ENCODE measurements at regions not wholly inside any gene's neighbourhood (a gene's known extent, or its start where the extent isn't known, plus 50 kb on each side); places are given as distances from the start of the nearest gene placed in this dataset.

DNA sequence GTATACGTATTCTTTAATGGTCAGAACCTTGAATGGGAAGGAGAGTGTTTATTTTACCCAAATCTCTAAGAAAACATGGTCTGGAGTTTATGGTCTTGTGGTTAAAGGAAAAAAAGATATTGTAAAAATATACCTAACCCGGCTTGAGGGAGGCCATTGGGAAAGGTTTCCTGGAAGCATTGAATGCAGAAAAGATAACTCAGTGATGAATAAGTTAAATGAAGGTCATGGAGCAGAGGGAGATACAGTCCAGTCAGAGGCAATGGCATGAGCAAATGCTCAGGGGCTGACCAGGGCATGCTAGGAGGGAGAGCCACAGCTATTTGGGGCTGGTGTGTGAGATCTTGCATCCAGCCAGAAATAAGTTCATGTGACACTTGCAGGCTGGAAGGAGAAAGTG lies 430.4 kb upstream of the CDH5 start:
- ChIA-PET CTCF (no interaction called here), POLR2A (ENCODE audit: unreplicated experiment) (no interaction called here)
- H2BK5ac ChIP-seq (ENCODE audit: low read depth, low read length, poor library complexity, severe bottlenecking): no peak overlapping the region
- in situ Hi-C loops (cut with MboI; ENCODE audit: low sequenced_read_pairs) (no loop called here), intact Hi-C loops (cut with micrococcal nuclease) (no loop called here), dilution Hi-C loops (cut with HindIII; ENCODE audit: low sequenced_read_pairs, unreplicated experiment) (no loop called here)
- H3K4ac ChIP-seq (ENCODE audit: low read depth, low read length): no peak overlapping the region
- H2BK15ac ChIP-seq (ENCODE audit: low read depth, low read length): no peak overlapping the region
- TF ChIP-seq, protein P1, sequence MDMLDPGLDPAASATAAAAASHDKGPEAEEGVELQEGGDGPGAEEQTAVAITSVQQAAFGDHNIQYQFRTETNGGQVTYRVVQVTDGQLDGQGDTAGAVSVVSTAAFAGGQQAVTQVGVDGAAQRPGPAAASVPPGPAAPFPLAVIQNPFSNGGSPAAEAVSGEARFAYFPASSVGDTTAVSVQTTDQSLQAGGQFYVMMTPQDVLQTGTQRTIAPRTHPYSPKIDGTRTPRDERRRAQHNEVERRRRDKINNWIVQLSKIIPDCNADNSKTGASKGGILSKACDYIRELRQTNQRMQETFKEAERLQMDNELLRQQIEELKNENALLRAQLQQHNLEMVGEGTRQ (IDR thresholded peaks at IDR 0.05; ENCODE audit: low read depth, low read length): no peak
- TF ChIP-seq FOS (IDR thresholded peaks at IDR 0.05; ENCODE audit: low read depth, low read length) (no peak), MXI1 (IDR thresholded peaks at IDR 0.05; ENCODE audit: borderline replicate concordance, low read depth, low read length) (no peak), SMC3 (IDR thresholded peaks at IDR 0.05; ENCODE audit: low read depth, low read length) (no peak), POLR2A (IDR thresholded peaks at IDR 0.05; ENCODE audit: low read depth, low read length) (no peak), BHLHE40 (IDR thresholded peaks at IDR 0.05; ENCODE audit: low read depth, low read length) (no peak), MAFK (IDR thresholded peaks at IDR 0.05; ENCODE audit: low read depth, low read length) (no peak), RAD21 (IDR thresholded peaks at IDR 0.05; ENCODE audit: low read length) (no peak)
- H3K4me3 ChIP-seq (ENCODE audit: insufficient read depth, low read depth, low read length): no peak overlapping the region
- no peak overlapping the region for H2AK5ac ChIP-seq (ENCODE audit: low read depth, low read length)
- H3K9me1 ChIP-seq (ENCODE audit: insufficient read depth, low read length): no peaks in the 10 kb centered on the region
- no peaks in the 10 kb centered on the region for H4K20me1 ChIP-seq (ENCODE audit: insufficient read depth, low read length)
- H2BK120ac ChIP-seq (ENCODE audit: low read depth, low read length): no peak overlapping the region
- no peaks in the 10 kb centered on the region for H3K9me3 ChIP-seq (ENCODE audit: control insufficient read depth, insufficient read depth, low read length)
- no peak overlapping the region for H4K8ac ChIP-seq (ENCODE audit: low read depth in 2 of 2, low read length in 2 of 2)
- no peak overlapping the region for H2BK20ac ChIP-seq (ENCODE audit: low read depth, low read length)
- H2AK9ac ChIP-seq (replicated peaks; ENCODE audit: low read depth, low read length, poor library complexity): no peak overlapping the region
- ATAC-seq (ENCODE audit: low read depth) (peak; percentile 92), DNase-seq (peak; percentile 40)
- no peak overlapping the region for H3K56ac ChIP-seq (ENCODE audit: extremely low read depth, insufficient read depth, low read length)
- no peak overlapping the region for H3K14ac ChIP-seq (replicated peaks; ENCODE audit: low read depth, low read length)
- H3K18ac ChIP-seq (ENCODE audit: low read depth, low read length): no peak overlapping the region
- no peak overlapping the region for H3K9ac ChIP-seq (ENCODE audit: low read depth, low read length)
- no peak overlapping the region for H4K91ac ChIP-seq (ENCODE audit: insufficient read depth, low read depth, low read length)
- peaks cover 3% of the 10 kb centered on the region; the same call in 1 of the 2 replicates for H3K4me1 ChIP-seq (ENCODE audit: control insufficient read depth, insufficient read depth, low read length)
- no peak overlapping the region for H3K27ac ChIP-seq (ENCODE audit: insufficient read depth, low read length)
- no peaks in the 10 kb centered on the region for H3K36me3 ChIP-seq (ENCODE audit: control insufficient read depth, insufficient read depth, low read length)
- H4K5ac ChIP-seq (ENCODE audit: low read depth, low read length): no peak overlapping the region
- BruUV-seq (replicated peaks): no TSS peak
- no peak overlapping the region for H2AFZ ChIP-seq (replicated peaks; ENCODE audit: low read length, poor library complexity)
- H3K27me3 ChIP-seq (ENCODE audit: control insufficient read depth, insufficient read depth, low read length): peaks cover 4% of the 10 kb centered on the region
- H3K79me1 ChIP-seq (ENCODE audit: low read depth in 1 of 2, low read length in 2 of 2): no peaks in the 10 kb centered on the region
- no peak overlapping the region for H3K4me2 ChIP-seq (ENCODE audit: low read depth, low read length)
- WGBS, 2 experiments (ENCODE audit: extremely low coverage in 2 of 2, insufficient read length in 1 of 2): no CpG with 5 or more reads among the region's 2 CpGs
- no peak overlapping the region for H3K23ac ChIP-seq (ENCODE audit: low read depth, low read length)
